Kidney (tissue), 13 donors: ENCODE measurements at regions not wholly inside any gene's neighbourhood (a gene's known extent, or its start where the extent isn't known, plus 50 kb on each side); places are given as distances from the start of the nearest gene placed in this dataset.

Experiments used
- DNase-seq, 5 donors: peaks; one replicate each; pipeline ENCODE4 v3.0.0-alpha.2; 2013 to 2020
- FAIRE-seq: peaks from 2 replicates; lab custom pipeline; 2012; peaks lifted over from hg19 to GRCh38; lab: Jason Lieb, UNC
- H3K27ac ChIP-seq, 2 donors: one replicate each; pipeline ENCODE4 v1.7.0; 2013; ENCODE audit warnings: low read depth in 2 of 2, low read length in 2 of 2, inconsistent platforms in 1 of 2
- H3K27me3 ChIP-seq: one replicate; pipeline ENCODE4 v1.7.1; 2013; ENCODE audit warnings: low read length, inconsistent platforms; ENCODE audit not compliant: control insufficient read depth, insufficient read depth
- H3K36me3 ChIP-seq, 3 donors: one replicate each; pipeline versions ENCODE4 v1.7.0 to v1.7.1; 2013; ENCODE audit warnings: low read length in 3 of 3, control low read depth in 1 of 3, inconsistent platforms in 1 of 3; ENCODE audit not compliant: insufficient read depth in 3 of 3, control insufficient read depth in 2 of 3
- H3K4me1 ChIP-seq, 3 donors: one replicate each; pipeline versions ENCODE4 v1.7.0 to v1.7.1; 2013; ENCODE audit warnings: low read length in 3 of 3, inconsistent platforms in 1 of 3, low read depth in 1 of 3; ENCODE audit not compliant: control insufficient read depth in 2 of 3, insufficient read depth in 2 of 3
- H3K4me3 ChIP-seq, 3 donors: one replicate each; pipeline versions ENCODE4 v1.7.0 to v1.8.1; 2013; ENCODE audit warnings: low read length in 3 of 3, control low read depth in 1 of 3, inconsistent platforms in 1 of 3
- H3K9ac ChIP-seq, 3 donors: one replicate each; pipeline versions ENCODE4 v1.7.0 to v1.7.1; 2013; ENCODE audit warnings: low read length in 3 of 3, control low read depth in 1 of 3, inconsistent platforms in 1 of 3
- H3K9me3 ChIP-seq, 3 donors: one replicate each; pipeline versions ENCODE4 v1.7.0 to v1.7.1; 2013; ENCODE audit warnings: low read length in 3 of 3, control low read depth in 1 of 3, inconsistent platforms in 1 of 3; ENCODE audit not compliant: control insufficient read depth in 2 of 3, insufficient read depth in 1 of 3
- intact Hi-C: fragments of 100-400 bp; cut with DNase I; formaldehyde crosslinking; loops from one replicate; pipeline ENCODE4 v1.11.1; 2022
- TF ChIP-seq, protein P1 (sequence below): IDR thresholded peaks from 3 replicates; pipeline ENCODE4 v1.5.1; 2012; ENCODE audit warnings: mild to moderate bottlenecking, moderate library complexity, borderline replicate concordance; ENCODE audit not compliant: insufficient read depth; ENCODE audit errors: extremely low read depth
- donor health status: control.
- donor health status: control.
- donor health status: control.
- donor health status: control.
- donor health status: control.
- donor health status: DM: yes; HTN: yes; CAD: no.
- donor health status: Normal renal cell carcinoma (clear cell type).

DNA sequence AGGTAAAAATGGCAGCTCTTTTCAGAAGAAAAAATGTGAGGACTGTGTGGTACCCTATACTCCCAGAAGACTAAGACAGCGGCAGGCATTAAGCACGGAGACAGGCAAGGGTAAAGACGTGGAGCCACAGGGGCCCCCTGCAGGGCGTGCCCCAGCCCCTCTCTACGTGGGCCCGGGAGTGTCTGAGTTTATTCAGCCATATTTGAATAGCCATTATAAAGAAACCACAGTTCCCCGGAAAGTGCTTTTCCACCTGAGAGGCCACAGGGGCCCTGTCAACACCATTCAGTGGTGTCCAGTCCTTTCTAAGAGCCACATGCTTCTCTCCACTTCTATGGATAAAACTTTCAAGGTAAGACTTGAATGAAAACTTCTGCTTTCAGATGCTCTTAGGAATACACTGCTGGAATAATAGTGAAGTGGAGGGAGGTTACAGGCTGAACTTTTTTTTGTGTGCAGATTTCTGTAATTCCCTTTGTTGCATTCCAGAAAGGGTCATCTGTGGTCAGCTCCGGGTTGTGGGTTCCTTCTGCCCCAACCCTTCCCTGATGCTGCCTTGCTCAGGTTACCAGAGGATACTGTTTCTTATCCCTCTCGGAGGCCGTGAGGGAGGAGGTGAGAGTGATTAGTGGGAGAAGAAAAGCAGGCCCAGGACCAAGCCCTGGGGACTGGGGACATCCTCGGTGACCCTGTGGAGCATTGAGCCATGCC, 58.4 kb downstream of the SLC25A47 start:
- DNase-seq (peak in 2 of 5 donors; percentile 52 to 59), FAIRE-seq (no peak)
- TF ChIP-seq, protein P1, sequence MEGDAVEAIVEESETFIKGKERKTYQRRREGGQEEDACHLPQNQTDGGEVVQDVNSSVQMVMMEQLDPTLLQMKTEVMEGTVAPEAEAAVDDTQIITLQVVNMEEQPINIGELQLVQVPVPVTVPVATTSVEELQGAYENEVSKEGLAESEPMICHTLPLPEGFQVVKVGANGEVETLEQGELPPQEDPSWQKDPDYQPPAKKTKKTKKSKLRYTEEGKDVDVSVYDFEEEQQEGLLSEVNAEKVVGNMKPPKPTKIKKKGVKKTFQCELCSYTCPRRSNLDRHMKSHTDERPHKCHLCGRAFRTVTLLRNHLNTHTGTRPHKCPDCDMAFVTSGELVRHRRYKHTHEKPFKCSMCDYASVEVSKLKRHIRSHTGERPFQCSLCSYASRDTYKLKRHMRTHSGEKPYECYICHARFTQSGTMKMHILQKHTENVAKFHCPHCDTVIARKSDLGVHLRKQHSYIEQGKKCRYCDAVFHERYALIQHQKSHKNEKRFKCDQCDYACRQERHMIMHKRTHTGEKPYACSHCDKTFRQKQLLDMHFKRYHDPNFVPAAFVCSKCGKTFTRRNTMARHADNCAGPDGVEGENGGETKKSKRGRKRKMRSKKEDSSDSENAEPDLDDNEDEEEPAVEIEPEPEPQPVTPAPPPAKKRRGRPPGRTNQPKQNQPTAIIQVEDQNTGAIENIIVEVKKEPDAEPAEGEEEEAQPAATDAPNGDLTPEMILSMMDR, result no peak
- H3K9ac ChIP-seq, result no peak overlapping the region
- intact Hi-C loops, result loop anchor here (5.0 to 10.0 kb wide), 2 partner anchors 266 to 1243 kb away; no protein-coding TSS in a partner anchor
- H3K4me3 ChIP-seq, result no peak overlapping the region
- H3K27me3 ChIP-seq, result no peaks in the 10 kb centered on the region
- H3K36me3 ChIP-seq, result peaks cover 0 to 14% (median 0%) of the 10 kb centered on the region in 3 donors
- no peak overlapping the region for H3K27ac ChIP-seq
- no peaks in the 10 kb centered on the region for H3K9me3 ChIP-seq
- peaks cover 0 to 8% (median 2%) of the 10 kb centered on the region in 3 donors for H3K4me1 ChIP-seq

DNA sequence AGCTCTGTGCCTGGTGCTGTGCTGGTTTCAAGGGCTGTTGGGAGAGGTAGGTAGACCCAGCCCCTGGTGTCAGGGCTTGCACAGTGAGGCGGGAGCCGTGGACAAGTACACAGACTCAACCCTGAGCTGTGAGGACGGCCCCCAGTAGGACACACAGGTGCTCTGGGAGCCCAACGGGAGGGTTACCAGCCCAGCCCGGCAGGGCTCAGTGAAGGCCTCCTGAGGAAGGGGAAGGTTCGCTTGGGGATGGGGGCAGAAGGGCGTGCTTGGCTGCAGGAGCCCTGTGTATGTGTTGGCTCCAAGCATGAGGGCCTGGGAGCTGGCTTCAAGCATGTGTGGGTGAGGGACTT, 58.9 kb downstream of the SLC25A47 start:
- H3K4me3 ChIP-seq, result no peak overlapping the region
- H3K27ac ChIP-seq, result no peak overlapping the region
- intact Hi-C loops, result loop anchor here (5.0 to 10.0 kb wide), 2 partner anchors 265 to 1243 kb away; no protein-coding TSS in a partner anchor
- H3K9ac ChIP-seq, result no peak overlapping the region
- peaks cover 0 to 14% (median 0%) of the 10 kb centered on the region in 3 donors for H3K36me3 ChIP-seq
- no peaks in the 10 kb centered on the region for H3K9me3 ChIP-seq
- no peaks in the 10 kb centered on the region for H3K27me3 ChIP-seq
- FAIRE-seq (no peak), DNase-seq (no peak)
- peaks cover 0 to 5% (median 0%) of the 10 kb centered on the region in 3 donors for H3K4me1 ChIP-seq
- TF ChIP-seq, protein P1, result no peak

DNA sequence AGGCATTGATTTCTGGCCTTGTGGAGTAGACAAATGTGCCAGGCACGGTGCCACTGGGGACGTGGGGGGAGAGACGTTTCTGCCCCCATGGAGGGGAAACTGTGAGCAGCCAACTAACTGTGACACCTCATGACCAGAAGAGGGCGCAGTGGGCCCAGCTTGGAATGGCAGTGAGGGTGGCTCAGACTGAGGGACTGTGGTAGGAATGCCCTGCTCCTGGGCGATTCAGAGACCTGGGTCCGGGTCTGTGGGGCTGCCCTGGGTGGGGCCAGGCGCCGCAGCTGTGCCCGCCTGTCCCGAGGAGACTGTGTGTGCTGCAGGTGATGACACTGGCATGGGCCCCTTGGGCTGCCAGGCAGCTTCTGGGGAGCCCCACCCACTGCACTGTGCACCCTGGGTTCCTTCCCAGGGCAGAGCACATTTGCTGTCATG, 60.6 kb downstream of the SLC25A47 start:
- TF ChIP-seq, protein P1, result peak; percentile 67
- peaks cover 0 to 4% (median 0%) of the 10 kb centered on the region in 3 donors for H3K4me1 ChIP-seq
- peaks cover 0 to 14% (median 0%) of the 10 kb centered on the region in 3 donors for H3K36me3 ChIP-seq
- H3K9ac ChIP-seq, result no peak overlapping the region
- no peak for FAIRE-seq
- H3K27ac ChIP-seq, result no peak overlapping the region
- intact Hi-C loops, result loop anchor here (5.0 to 10.0 kb wide), 2 partner anchors 264 to 1241 kb away; no protein-coding TSS in a partner anchor
- no peaks in the 10 kb centered on the region for H3K9me3 ChIP-seq
- no peaks in the 10 kb centered on the region for H3K27me3 ChIP-seq
- peak in 4 of 5 donors; percentile 64 to 83 (median 76) for DNase-seq
- H3K4me3 ChIP-seq, result no peak overlapping the region
